Neuronal stem cell (in vitro differentiated cells): ENCODE measurements at regions not wholly inside any gene's neighbourhood (a gene's known extent, or its start where the extent isn't known, plus 50 kb on each side); places are given as distances from the start of the nearest gene placed in this dataset.

Source experiments
- DNase-seq: peaks from one replicate; pipeline ENCODE4 v3.0.0-alpha.2; 2013; ENCODE audit warnings: low spot score
- H2AFZ ChIP-seq: one replicate; pipeline ENCODE4 v1.6.1; 2013; ENCODE audit warnings: mild to moderate bottlenecking, low read length, inconsistent platforms
- H2AK5ac ChIP-seq: 2 replicates; pipeline ENCODE4 v1.6.1; 2013; ENCODE audit warnings: low read depth, mild to moderate bottlenecking, inconsistent platforms, low read length, moderate library complexity, mixed read lengths
- H2BK120ac ChIP-seq: 2 replicates; pipeline ENCODE4 v1.6.1; 2013; ENCODE audit warnings: low read depth, mild to moderate bottlenecking, inconsistent platforms, low read length, moderate library complexity, mixed read lengths
- H2BK12ac ChIP-seq: one replicate; pipeline ENCODE4 v1.6.1; 2013; ENCODE audit warnings: low read length, inconsistent platforms
- H2BK15ac ChIP-seq: 2 replicates; pipeline ENCODE4 v1.6.1; 2013; ENCODE audit warnings: mild to moderate bottlenecking, low read length, inconsistent platforms, mixed read lengths
- H2BK5ac ChIP-seq: one replicate; pipeline ENCODE4 v1.6.1; 2013; ENCODE audit warnings: inconsistent platforms, mild to moderate bottlenecking, low read length, moderate library complexity
- H3K14ac ChIP-seq: one replicate; pipeline ENCODE4 v1.6.1; 2013; ENCODE audit warnings: low read length, inconsistent platforms
- H3K18ac ChIP-seq: 2 replicates; pipeline ENCODE4 v1.6.1; 2013; ENCODE audit warnings: low read length, inconsistent platforms
- H3K23ac ChIP-seq: 2 replicates; pipeline ENCODE4 v1.6.1; 2013; ENCODE audit warnings: low read depth, mild to moderate bottlenecking, mixed read lengths, low read length, inconsistent platforms; ENCODE audit not compliant: poor library complexity
- H3K27ac ChIP-seq: replicated peaks from 3 replicates; pipeline ENCODE4 v1.5.1; 2013; ENCODE audit warnings: low read length, inconsistent platforms
- H3K27me3 ChIP-seq, 3 experiments: 2 replicates each; pipeline ENCODE4 v1.6.1; 2013; ENCODE audit warnings: low read length in 3 of 3, mild to moderate bottlenecking in 2 of 3, inconsistent platforms in 1 of 3, low read depth in 1 of 3, mixed read lengths in 1 of 3, moderate library complexity in 1 of 3; ENCODE audit not compliant: control insufficient read depth in 3 of 3, insufficient read depth in 3 of 3
- H3K36me3 ChIP-seq, 2 donors: replicated peaks in 1 of 2; 2 replicates each; pipeline ENCODE4 v1.6.1; 2013; ENCODE audit warnings: low read length in 2 of 2; ENCODE audit not compliant: control insufficient read depth in 2 of 2, insufficient read depth in 2 of 2
- H3K4ac ChIP-seq: 2 replicates; pipeline ENCODE4 v1.6.1; 2013; ENCODE audit warnings: inconsistent platforms, mild to moderate bottlenecking, low read length, moderate library complexity
- H3K4me1 ChIP-seq, 2 donors: 1 replicate in 1 of 2; 2 replicates in 1 of 2; pipeline ENCODE4 v1.6.1; 2013; ENCODE audit warnings: low read length in 2 of 2, low read depth in 1 of 2; ENCODE audit not compliant: control insufficient read depth in 2 of 2, insufficient read depth in 1 of 2
- H3K4me2 ChIP-seq: one replicate; pipeline ENCODE4 v1.6.1; 2013; ENCODE audit warnings: mild to moderate bottlenecking, low read length, inconsistent platforms; ENCODE audit not compliant: insufficient read depth, poor library complexity, severe bottlenecking
- H3K4me3 ChIP-seq, 2 donors: 2 replicates each; pipeline ENCODE4 v1.5.1; 2013; ENCODE audit warnings: low read length in 2 of 2, mild to moderate bottlenecking in 2 of 2, inconsistent platforms in 1 of 2, moderate library complexity in 1 of 2
- H3K79me1 ChIP-seq: one replicate; pipeline ENCODE4 v1.6.1; 2013; ENCODE audit warnings: low read depth, mild to moderate bottlenecking, inconsistent platforms, low read length, moderate library complexity
- H3K9ac ChIP-seq: one replicate; pipeline ENCODE4 v1.6.1; 2013; ENCODE audit warnings: mild to moderate bottlenecking, low read depth, low read length, inconsistent platforms; ENCODE audit not compliant: poor library complexity
- H3K9me3 ChIP-seq, 2 donors: replicated peaks in 1 of 2; 2 replicates each; pipeline versions ENCODE3 to v1.6.1; 2013; ENCODE audit warnings: low read length in 2 of 2, mild to moderate bottlenecking in 2 of 2, inconsistent platforms in 1 of 2, low read depth in 1 of 2, mixed read lengths in 1 of 2, moderate library complexity in 1 of 2; ENCODE audit not compliant: control insufficient read depth in 2 of 2, insufficient read depth in 1 of 2
- H4K8ac ChIP-seq: one replicate; pipeline ENCODE4 v1.6.1; 2013; ENCODE audit warnings: low read depth, mild to moderate bottlenecking, inconsistent platforms, low read length, moderate library complexity
- H4K91ac ChIP-seq: one replicate; pipeline ENCODE4 v1.6.1; 2013; ENCODE audit warnings: low read length, low read depth, mild to moderate bottlenecking, inconsistent platforms; ENCODE audit not compliant: poor library complexity
- WGBS, 2 donors: extraction: QIAGEN DNeasy Blood & Tissue Kit; methylation state at CpG; one replicate each; pipeline ENCODE4 v1.1.7; 2013; ENCODE audit warnings: missing lambda C conversion rate in 2 of 2, mixed read lengths in 1 of 2; ENCODE audit not compliant: insufficient read length in 2 of 2, insufficient replicate concordance in 1 of 2; ENCODE audit errors: extremely low coverage in 2 of 2; 5-methylcytosine and 5-hydroxymethylcytosine counted together

DNA sequence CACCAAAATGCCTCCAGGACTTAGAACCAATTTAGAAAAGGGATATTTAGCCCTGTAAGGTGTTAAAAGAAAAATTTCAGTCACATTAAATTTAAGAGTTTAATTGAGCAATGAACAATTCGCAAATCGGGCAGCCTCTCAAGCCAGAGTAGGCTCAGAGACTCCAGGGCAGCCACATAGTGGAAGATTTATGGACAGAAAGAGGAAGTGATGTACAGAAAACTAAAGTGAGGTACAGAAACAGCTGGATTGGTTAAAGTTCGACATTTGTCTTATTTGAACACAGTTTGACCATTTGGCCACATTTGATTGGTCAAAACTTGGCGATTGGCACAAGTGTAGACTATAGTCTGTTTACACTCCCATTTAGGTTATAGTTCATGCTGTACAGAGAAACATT lies 525.9 kb upstream of the ZNF608 start:
- Histone ChIP-seq H3K9me3 (no peaks in the 10 kb centered on the region), H3K4me2 (no peak overlapping the region), H2AK5ac (no peak overlapping the region), H2AFZ (no peak overlapping the region), H2BK120ac (no peak overlapping the region), H3K36me3 (no peaks in the 10 kb centered on the region), H3K27ac (no peak overlapping the region), H3K27me3 (no peaks in the 10 kb centered on the region), H3K4me1 (peaks cover 7 to 24% of the 10 kb centered on the region in 2 donors), H3K79me1 (no peaks in the 10 kb centered on the region), H3K23ac (no peak overlapping the region), H4K91ac (no peak overlapping the region), H2BK5ac (no peak overlapping the region), H2BK15ac (no peak overlapping the region), H3K9ac (no peak overlapping the region), H3K14ac (no peak overlapping the region), H2BK12ac (no peak overlapping the region), H4K8ac (no peak overlapping the region), H3K18ac (no peak overlapping the region), H3K4me3 (no peak overlapping the region), H3K4ac (no peak overlapping the region)
- no peak for DNase-seq
- no CpG with 5 or more reads among the region's 4 CpGs for WGBS, 2 donors

DNA sequence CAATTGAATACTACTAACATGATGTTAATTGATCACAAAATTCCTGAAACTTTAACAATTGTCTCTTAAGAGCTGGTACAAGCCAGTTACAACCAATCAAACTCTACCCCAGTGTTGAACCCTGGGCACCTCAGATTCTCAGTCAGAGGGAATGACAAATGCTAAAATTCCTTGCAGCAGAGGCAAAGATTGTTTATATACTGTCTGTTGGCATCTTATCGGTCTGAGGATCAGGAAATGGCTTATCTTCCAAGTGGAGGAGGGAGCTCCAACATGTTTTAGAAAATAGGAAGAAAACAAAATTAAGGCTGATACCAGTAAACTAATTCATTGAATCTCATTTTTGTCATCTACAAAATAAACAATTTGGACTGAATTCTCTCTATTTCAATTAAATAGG lies 527.8 kb upstream of the ZNF608 start:
- Histone ChIP-seq H3K4me2 (no peak overlapping the region), H2AK5ac (no peak overlapping the region), H3K27me3 (no peaks in the 10 kb centered on the region), H3K79me1 (no peaks in the 10 kb centered on the region), H3K14ac (no peak overlapping the region), H2BK5ac (no peak overlapping the region), H2BK120ac (no peak overlapping the region), H3K4me1 (peaks cover 7 to 26% of the 10 kb centered on the region in 2 donors), H4K91ac (no peak overlapping the region), H4K8ac (no peak overlapping the region), H3K9ac (no peak overlapping the region), H2AFZ (no peak overlapping the region), H3K36me3 (no peaks in the 10 kb centered on the region), H3K4me3 (no peak overlapping the region), H3K9me3 (no peaks in the 10 kb centered on the region), H2BK12ac (no peak overlapping the region), H2BK15ac (no peak overlapping the region), H3K23ac (no peak overlapping the region), H3K27ac (no peak overlapping the region), H3K4ac (no peak overlapping the region), H3K18ac (no peak overlapping the region)
- no CpG with 5 or more reads among the region's 1 CpG for WGBS, 2 donors
- no peak for DNase-seq

DNA sequence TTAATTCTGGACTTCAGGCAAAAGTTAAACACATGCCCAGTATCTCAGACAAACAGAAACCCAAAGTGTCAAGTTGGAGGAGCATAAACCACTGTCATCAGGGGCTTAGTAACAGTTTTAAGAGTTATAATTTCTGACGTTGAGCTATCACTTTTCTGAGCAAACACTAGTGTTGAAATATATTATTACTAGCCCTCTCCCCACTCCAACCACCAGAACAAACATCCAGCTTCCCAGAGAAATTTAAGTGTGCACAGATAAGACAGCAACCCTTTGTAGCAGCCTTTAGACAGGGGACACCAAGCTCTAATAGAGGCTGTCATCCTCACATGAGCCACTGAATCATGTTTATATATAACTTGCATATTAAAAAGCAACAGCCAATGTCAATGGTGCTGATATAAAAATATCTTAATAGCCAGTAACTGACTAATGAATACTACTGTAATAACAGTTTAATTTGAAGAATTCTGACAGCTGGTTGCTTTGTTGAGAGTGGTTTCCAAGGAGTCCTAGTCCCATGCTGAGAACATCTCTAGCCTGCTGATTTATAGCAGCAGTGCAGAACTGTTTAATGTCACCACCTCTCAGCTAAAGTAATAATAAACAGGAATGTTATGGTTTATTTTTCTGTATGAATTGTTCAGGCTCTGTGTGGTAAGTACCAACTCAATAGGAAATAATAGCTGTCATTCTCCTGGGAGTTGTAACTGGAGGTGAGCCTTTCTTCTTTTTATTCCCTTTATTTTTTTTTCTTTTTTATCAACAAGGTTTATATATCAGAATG lies 528.7 kb upstream of the ZNF608 start:
- H3K14ac ChIP-seq: no peak overlapping the region
- no peak overlapping the region for H2AK5ac ChIP-seq
- no peak overlapping the region for H2BK5ac ChIP-seq
- no peak overlapping the region for H2AFZ ChIP-seq
- no peak overlapping the region for H3K18ac ChIP-seq
- no CpG with 5 or more reads among the region's 1 CpG for WGBS, 2 donors
- no peak overlapping the region for H2BK120ac ChIP-seq
- no peak overlapping the region for H2BK15ac ChIP-seq
- H3K9me3 ChIP-seq: no peaks in the 10 kb centered on the region
- H3K4me1 ChIP-seq: peaks cover 3 to 24% of the 10 kb centered on the region in 2 donors
- H3K4me2 ChIP-seq: no peak overlapping the region
- no peaks in the 10 kb centered on the region for H3K79me1 ChIP-seq
- H3K27me3 ChIP-seq: no peaks in the 10 kb centered on the region
- no peak overlapping the region for H2BK12ac ChIP-seq
- no peak overlapping the region for H3K4ac ChIP-seq
- no peak overlapping the region for H3K23ac ChIP-seq
- no peak overlapping the region for H4K8ac ChIP-seq
- H4K91ac ChIP-seq: no peak overlapping the region
- H3K27ac ChIP-seq: no peak overlapping the region
- no peak overlapping the region for H3K4me3 ChIP-seq
- no peaks in the 10 kb centered on the region for H3K36me3 ChIP-seq
- no peak overlapping the region for H3K9ac ChIP-seq
- DNase-seq: no peak

DNA sequence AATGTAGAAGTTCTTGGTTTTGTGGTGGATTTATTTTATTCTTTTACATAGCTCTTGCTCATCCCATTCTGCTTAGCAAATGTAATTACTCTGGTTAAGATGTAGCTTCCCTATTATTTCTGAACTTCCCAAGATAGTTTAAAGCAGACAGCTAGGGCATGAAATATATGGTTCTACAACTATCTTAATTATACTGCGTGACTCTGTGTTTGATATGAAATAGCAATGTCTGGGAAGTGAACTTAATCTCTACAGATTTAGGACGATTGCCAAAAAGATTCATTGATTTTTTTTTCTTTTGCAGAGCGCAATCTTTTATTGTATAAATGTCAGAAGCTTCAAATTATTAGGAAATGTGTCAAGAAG lies 529.3 kb upstream of the ZNF608 start:
- no peak overlapping the region for H2AFZ ChIP-seq
- H2BK120ac ChIP-seq: no peak overlapping the region
- no peak overlapping the region for H3K23ac ChIP-seq
- H3K14ac ChIP-seq: no peak overlapping the region
- no peaks in the 10 kb centered on the region for H3K79me1 ChIP-seq
- no peak overlapping the region for H3K4ac ChIP-seq
- H3K4me1 ChIP-seq: peaks cover 3 to 24% of the 10 kb centered on the region in 2 donors
- no peak overlapping the region for H2BK5ac ChIP-seq
- no peak overlapping the region for H3K4me2 ChIP-seq
- H3K27ac ChIP-seq: no peak overlapping the region
- no peak overlapping the region for H4K91ac ChIP-seq
- H2BK12ac ChIP-seq: no peak overlapping the region
- H3K9me3 ChIP-seq: no peaks in the 10 kb centered on the region
- no peak for DNase-seq
- H2AK5ac ChIP-seq: no peak overlapping the region
- H3K9ac ChIP-seq: no peak overlapping the region
- H2BK15ac ChIP-seq: no peak overlapping the region
- H3K36me3 ChIP-seq: no peaks in the 10 kb centered on the region
- WGBS, 2 donors: no CpG with 5 or more reads among the region's 3 CpGs
- H3K27me3 ChIP-seq: no peaks in the 10 kb centered on the region
- no peak overlapping the region for H3K4me3 ChIP-seq
- no peak overlapping the region for H4K8ac ChIP-seq
- H3K18ac ChIP-seq: no peak overlapping the region
